ENCODE measurements at regions not wholly inside any gene's neighbourhood (a gene's known extent, or its start where the extent isn't known, plus 50 kb on each side); places are given as distances from the start of the nearest gene placed in this dataset.

DNA sequence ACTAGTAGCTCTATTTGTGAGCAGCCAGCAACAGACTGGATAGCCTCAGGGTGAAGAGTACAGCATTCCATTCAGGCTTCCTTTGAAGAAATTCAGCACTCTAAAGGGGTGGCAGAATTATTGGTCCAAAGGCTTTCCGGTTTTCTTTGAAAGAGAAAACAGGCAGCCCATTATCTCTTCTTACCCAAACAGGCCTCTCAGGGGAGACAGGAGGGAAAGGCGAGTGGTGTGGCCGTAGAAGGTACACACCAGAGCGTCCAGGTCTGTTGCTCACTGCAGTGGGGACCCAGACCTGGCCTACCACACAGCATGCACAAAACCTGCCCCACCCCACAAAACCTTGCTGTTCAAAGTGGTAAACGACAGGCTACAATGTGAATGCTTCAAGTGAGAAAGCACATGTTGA is 83.3 kb downstream of the ZNF608 start:
- no peak for DNase-seq

DNA sequence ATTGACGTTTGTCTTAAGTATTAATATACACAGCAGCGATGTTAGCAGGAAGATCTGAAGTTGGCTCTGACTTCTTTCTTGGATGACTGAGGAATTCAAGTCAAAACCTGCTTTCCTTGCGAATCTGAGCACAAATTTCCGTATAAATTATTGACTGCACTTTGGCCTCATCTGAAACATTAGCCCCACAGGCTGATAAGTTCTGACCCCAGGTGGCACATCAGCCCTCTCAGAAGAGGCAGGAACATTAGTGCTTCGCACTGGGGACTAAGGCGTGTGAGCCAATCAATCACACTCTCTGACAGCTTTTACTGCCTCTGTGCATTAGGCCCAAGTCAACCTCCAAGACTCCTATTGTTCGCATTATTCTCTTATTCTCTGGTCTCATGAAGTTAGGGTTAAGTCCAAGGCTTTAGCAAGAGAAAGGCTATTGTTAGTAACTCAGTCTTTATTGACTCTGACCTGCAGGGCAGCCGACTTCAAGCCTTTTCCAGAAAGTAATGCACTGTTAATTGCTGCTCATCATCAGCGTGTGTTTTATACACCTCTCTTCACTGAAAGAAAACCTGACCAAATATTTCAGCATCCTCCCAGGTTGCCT is 84.2 kb downstream of the ZNF608 start:
- DNase-seq = no peak

DNA sequence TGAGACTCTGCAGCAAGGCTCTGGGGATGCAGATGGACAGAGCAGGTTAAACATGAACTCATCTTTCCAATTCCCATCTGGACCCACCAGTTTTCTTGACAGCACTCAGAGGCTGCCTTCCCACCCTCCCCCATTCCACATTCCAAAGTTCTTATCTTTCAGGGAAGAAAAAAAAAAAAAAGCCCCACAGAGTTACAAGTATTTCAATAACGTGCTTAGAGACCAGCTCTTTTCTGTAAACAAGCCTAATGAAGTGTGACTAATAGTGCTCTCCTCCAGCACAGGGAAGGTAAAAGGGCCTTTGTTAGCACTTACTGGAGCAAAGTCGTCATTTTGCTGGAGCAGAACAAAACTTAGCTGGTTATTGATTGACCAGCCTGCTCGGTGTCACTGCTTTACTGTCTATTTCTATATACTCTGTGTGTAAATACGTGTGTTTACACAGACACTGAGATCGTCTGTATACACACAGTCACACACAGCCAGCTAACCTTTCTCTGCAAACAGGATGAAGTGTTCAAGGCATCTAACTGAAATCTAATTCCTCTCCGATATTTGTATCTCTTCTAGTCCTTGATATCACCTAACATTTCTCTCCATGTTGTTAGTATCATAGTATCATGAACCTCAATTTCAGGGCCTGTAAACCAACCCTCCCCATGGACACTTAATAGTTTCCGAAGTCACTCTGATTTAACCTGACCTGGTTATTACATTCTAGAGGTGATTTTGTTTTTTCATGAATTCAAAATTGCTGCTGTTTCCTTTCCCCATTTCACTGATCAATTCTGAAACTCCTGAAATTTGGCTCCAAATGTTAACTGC is 84.9 kb downstream of the ZNF608 start:
- peak; percentile 50 for DNase-seq

DNA sequence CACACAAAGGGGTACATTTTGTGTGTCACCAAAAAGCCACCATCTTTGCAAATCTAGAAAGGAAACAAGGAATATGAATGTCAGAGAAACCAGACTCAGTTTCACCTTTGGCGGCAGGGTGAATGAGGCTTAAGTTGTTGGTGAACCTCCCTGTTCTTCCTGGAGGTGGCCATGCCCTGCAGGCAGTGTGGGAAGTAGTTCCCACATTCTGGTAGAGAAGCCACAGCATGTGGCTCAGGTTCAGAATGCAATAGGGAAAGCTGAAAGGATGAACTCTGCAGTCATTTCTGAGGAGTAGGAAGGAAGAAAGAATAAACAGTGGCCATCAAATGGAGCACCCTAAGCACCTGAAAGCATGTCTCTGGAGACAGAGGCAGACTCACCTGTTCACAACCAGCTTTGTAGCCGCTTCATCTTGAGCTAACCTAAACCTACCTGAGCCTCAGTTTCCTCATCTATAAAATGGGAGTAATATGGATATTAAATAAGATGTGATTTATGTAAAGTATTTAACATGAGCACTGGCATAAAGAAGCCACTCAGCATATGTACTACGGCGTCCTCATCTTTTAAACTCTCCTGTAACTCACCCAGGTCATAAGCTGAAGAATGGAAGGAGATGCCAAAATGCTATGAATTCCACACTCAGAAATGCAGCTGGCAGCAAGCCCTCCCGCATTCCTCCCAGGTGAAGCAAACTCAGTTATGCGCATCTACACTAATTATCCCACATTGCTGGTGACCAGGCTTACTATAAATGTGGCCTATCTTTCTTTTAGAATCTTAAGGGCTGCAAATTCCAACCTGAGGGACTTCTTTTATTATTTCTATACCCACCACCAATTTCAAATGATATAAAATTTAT is 86.0 kb downstream of the ZNF608 start:
- peak; percentile 62 for DNase-seq

DNA sequence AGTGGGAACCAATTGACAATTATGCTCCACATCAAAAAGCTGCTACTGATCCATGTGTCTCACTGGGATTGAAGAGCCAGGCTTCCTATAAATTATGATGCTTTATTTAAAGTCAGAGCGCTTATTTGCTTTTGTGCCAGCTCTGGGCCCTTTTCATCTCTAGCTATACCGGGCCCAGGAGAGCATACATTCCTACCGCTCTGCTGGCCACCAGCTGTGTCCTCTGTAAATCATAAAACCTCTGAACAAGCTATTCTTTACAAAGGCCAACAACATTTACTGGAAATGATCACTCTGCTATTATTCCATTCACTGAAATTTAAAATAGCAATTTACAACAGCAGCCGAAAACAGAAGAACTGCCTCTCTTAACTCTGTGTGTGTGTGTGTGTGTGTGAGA is 86.6 kb downstream of the ZNF608 start:
- peak; percentile 75 for DNase-seq

DNA sequence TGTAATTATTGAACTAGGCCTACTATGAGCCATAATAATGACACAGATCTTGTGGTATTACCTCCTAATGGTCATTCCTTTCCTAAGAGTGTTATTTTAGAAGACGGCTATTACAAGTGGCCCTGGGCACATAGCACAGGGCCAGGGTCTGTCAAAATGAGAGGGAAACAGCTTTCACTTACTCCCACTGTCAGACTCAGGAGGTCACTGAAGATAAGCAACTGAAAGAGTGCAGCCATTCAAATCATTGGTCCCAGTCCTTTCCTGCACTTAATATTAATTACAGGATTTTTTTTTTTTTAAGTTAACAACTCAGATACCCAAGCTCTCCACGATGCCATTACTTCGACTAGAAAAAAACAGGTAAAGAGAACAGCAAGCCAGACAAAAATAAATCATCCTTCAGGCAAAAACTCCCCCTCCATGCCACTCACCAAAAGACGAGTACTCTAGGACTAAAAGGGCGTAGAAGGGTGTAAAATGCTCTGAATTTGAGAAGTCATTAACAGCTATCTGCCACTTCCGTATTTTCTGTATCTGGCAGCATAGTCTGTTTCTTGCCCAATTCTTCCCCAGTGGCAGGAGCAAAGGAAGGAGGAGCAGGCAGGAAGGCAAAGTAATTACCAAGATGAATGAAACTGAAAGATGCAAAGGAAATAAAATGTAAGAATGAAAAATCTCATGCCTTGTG is 87.4 kb downstream of the ZNF608 start:
- DNase-seq = no peak

DNA sequence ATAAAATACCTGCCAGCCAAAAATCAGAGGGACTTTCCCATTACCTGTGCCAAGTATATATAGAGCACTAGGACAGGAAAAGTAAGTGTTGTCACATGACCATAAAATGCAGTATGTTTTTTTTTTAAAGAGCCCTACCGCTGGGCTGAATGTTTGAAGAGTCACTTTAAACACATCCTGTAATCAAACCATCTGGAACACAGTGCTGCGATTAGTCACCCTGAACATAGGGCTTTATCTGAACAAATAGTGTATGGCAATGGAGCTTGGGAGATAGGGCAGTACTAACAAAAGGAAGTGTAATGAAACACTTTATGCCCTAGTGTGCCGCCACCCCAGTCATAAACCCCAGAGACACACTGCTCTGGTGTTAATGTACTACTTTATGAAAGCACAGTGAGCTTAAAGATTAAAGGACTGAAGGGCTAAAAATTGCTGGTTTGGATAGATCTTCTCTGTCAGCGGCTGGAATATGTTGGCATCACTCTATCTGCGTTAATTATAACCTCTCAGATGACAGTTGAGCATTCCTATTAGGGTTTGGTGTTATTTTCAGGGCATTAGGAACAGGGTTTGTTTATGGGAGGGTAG is 90.4 kb downstream of the ZNF608 start:
- peak; percentile 95 for DNase-seq

DNA sequence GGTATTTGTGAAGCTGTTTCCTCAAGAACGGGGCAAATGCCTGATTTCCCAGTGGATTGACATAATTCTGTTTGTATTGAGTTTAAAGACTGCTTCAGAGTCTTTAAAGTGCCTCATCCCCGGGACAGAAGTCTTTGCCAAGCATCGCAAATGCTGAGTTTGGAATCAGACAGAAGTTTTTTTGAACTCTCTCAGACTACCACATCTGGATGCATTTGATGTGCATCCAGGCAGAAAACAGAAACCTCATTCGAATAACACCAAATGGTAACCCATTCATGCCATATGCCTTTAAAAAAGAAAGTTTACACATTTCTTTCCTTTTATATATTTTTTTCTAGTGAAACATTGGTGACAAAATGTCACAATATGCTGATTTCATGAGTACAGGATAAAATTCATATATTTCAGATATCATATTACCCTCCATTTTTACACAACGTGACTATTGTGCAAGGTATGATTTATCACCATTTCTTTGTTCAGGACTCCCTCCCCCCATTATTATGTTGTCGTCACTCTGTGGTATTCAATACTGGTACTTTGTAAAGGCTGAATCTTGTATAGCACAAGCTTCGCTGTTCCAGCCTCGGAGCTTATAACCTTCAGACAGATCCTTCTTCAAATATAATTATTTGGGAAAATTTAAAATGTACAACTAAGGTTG is 91.1 kb downstream of the ZNF608 start:
- DNase-seq = no peak

DNA sequence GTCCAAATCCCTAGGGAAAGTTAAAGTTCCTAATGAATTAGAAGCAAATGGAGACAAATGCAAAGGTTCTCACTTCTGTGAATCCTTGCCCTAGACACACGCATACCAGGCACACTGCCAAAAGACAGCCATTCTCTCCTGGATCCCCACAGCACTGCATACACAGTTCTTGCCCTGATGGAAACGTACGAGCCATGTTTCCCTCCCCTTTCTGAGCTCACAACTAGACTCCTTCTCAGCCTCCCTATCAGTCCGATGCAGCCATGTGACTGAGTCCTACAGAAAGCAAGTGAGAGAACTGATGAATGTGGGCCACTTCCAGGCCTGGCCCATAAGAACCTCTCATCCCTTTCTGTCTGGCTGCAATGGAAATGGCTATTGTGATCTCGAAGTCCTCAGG is 92.0 kb downstream of the ZNF608 start:
- DNase-seq = no peak

DNA sequence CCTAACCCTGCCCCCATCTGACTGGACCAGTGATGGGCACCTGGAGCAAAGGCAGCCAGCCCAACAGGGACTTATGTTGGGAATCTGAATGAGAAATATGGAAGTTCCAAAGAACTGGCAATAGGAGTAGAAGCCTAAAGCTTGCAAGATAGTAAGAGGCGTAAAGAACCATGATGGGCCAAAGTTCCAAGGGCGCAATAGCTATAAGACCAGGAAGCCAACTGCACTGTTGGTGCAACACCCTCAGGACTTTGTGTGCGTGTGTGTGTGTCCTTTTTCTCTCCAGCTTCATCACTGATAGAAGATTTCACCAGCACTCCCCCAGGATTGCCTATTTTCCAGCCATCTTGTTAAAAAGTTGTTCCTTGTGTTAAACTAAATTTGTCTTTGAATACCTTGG is 92.8 kb downstream of the ZNF608 start:
- no peak for DNase-seq

DNA sequence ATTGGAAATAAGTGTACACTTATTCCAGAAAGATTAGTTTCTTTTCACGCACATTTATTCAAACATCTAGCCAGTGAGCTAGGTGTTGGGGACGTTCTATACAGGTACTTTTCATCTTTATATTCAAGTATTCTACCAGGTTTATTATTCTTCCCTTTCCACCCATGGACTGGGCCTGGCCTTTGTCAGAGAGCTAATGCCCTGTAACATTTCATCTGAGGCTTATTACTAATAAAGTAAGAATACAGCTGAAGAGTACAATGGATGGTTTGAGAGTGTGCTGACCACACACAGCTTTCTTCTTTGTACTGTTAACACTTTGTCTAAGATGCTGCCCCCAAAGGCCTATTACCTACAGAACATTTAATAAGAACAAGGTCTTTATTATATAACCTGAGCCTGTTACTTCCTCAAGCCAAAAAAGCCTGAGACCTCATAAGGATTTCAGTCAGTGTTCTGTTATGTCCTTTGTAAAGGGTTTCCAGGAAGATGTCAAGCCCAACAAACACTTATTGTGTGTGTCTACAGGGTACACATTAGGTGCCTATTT is 93.5 kb downstream of the ZNF608 start:
- no peak for DNase-seq

DNA sequence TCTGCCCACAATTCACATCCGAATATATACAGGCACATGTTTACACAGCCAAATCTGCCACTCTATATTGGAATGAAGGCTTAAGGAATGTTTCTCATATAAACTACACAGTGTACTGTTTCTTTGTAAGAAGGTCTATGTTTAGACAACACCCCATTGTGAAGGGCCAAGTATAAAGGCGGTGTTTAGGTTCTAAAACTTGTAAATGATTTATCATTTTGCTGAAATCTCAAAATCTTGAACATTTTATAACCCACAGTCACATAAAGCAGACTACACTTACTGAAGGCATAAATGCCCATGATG is 94.0 kb downstream of the ZNF608 start:
- DNase-seq = no peak

DNA sequence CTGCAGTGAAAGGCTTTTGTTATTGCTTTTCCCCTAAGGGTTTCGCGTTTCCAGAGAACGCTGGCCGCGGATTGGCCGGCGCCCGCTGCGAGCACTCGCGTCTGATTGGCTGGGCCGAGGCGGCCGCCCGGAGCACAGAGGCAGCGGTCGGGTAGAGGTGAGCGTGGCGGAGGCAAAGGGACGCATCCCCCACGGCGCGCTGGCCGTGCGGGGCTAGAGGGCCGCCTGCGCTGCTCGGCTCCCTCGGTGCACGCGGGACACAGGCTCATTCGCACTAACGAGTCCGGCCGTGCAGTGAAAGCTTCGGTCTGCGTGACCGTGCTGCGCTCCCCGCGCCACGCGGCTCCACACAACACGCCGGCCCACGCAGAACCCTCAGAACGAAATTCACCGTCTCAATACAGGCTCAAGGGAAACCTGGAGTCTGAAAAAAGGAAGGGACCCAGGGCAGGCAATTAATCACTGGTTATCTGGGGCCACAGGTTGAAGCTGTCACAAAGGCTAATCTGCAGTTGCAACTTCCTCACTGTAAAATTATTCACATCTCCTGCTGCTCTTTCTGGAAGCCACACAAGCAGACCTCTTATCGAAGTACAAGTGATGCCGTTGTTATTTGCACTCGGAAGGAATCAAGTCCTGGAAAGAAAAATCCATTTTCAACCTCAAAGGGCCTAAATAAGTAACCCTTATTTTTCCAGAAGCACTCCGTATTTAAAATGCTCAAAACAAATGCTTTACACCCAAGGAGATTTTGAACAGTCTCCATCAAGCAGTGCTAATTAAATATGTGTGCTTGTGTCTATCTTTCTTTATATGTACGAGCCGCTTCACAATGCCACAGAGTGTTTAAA is 94.6 kb downstream of the ZNF608 start:
- peak; percentile 64 for DNase-seq

DNA sequence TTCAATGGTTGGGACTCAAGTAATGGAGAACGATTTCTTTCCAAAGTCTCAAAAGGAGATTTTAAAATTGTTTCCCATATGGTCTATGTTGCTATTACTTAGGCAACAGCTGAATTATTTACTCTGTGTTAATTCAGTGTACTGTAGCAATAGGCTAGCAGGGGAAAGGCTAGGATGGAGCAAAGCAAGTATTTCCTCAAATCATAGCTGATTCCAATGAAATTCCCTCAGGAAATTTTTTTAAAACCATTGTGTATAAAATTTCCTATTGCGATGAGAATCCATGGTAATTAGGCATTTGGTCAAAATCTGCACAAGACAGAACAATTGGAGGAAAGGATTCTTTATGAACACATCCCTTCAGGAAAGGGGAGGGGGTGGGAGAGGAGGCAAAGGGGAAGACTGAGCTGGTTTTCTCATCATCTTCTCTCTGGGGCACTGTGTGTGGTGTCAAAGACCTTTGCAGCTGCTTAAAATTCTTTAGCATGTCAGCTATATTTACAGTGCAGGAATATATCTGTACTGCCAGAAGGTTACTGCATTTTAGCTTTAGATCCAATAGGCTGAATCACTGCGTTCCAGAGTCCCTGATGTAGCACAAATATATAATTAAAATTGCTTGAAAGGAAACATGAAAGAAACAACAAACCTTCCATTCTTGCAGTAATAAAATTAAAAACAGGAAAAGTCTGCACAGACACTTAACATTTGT is 95.3 kb downstream of the ZNF608 start:
- no peak for DNase-seq

DNA sequence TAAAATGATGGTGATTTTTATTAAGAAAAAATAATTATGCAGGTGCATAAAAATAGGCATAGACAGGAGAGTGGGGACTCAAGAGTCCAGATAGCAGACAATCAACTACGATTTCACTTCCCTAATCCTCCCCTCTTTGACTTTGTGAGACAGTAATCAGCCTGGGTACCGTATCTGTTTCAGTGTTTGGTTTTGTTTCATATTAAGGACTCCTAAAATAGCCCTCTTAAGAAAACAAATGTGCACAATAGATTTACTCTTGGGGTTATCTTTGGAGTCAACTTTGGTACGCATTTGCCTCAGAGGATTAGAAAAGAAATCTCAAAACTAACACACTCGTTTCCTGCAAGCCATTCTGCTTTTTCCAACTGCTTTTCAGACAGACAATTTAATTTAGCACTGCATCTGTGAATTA is 96.3 kb downstream of the ZNF608 start:
- no peak for DNase-seq

DNA sequence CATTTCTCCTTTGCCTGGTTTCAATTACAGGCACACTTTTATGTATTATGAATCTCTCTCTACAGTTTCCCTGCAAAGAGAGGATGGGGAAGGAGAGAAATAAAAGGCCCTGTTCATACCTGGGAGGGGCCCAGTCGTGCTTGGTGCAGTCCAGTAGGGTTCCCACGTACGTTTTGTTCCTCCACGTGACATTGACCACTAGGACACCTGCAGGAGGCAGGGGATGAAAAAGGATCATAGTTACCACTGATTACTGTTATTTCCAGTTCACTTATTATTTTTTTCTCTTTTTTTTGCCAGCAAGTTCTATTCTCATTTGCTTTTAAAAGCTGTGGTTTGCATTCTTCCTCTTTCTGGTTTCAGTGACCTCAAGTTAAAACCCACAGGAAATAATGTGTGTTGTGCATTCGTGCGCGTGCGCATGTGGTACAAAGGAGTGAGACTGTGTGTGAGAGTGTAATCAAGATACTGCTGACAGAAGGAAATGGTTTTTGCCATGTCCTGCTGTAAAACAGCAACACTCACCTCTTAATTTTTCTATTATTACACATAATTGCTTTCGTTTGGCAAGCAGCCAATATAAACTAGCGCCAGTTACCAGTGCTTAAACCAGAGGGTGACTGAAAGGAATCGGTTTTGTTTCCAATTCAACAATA is 96.8 kb downstream of the ZNF608 start:
- DNase-seq = peak; percentile 80

DNA sequence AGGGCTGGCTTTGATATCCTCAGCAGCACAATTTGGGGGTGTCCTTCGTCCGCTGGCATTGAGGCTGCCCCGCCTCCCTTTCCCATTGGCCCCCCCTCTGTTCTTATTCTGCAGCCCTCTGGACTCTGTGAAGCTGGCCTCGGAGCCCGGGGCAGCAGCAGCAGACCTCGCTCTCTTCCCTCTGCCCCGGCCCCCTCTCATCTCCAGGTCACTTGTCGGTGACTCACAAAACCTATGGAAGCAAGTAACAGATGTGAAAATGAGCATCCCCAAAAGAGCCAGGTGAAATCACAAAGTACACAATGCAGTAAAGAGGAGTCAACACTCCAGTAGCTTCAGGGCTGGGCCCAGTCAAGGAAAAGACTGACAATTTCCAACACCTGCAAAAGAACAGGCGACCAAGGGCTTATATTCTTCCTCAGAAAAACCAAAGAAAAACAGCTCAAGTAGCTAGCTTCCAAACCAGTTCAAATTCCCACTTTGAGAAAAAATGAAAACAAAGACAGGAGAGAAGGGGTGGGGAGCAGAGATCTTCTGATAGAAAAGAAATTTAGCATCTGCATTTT is 97.5 kb downstream of the ZNF608 start:
- peak; percentile 75 for DNase-seq

DNA sequence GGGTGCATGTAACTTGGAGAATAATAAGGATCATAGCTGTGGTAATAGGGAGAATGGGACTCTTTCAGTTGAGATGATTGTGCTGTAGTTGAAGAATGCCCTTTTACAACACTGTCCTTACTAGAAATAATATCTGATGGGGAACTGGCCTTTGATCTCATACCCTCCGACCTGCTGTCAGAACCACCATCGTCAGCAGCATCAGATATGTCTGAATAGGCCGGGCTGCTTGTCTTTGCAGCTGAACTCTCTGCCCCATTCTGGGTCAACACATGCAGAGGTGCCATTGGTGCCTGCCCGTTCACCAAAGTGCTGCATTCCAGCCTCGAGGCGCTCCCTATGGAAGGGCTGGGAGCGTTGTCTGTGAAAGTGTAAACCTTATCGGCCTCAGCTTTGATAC is 99.1 kb downstream of the ZNF608 start:
- no peak for DNase-seq

DNA sequence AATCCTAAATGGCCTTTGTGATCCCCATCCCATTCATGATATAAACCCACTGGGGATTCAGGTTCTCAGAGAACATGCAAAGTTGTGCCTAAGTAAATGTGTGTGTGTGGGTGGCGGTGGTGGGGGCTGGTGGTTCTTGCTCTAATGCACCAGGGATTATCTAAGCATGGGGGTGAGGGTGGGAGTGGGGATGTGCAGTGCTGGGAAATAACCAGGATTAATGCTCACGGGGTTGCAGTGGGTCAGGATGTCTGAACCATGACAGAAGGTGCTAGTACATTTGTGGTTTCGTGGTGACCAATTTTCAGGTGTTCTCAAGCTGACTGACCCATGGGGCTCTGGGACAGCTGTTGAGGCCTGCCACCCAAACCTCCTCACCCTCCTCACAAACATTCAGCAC is 101.0 kb downstream of the ZNF608 start:
- no peak for DNase-seq
